Ovary (tissue), 7 donors: ENCODE measurements at regions not wholly inside any gene's neighbourhood (a gene's known extent, or its start where the extent isn't known, plus 50 kb on each side); places are given as distances from the start of the nearest gene placed in this dataset.

Experiments
- DNase-seq, 5 donors: peaks; one replicate each; pipeline ENCODE4 v3.0.0-alpha.2; 2019 to 2020
- H3K27ac ChIP-seq, 2 donors: fragments of 200-600 bp; one replicate each; pipeline versions ENCODE4 v1.5.1 to v1.8.0; 2019 to 2022
- H3K27me3 ChIP-seq: fragments of 200-600 bp; one replicate; pipeline ENCODE4 v1.8.0; 2022
- H3K36me3 ChIP-seq: fragments of 200-600 bp; sonication (generic); one replicate; pipeline ENCODE4 v1.5.1; 2019
- H3K4me1 ChIP-seq: one replicate; pipeline ENCODE4 v1.8.1; 2013; ENCODE audit warnings: mild to moderate bottlenecking, moderate library complexity; ENCODE audit not compliant: insufficient read depth
- H3K4me3 ChIP-seq: fragments of 200-600 bp; sonication (generic); one replicate; pipeline ENCODE4 v1.5.1; 2017
- H3K9me3 ChIP-seq, 2 donors: fragments of 200-600 bp in 1 of 2; sonication (generic) in 1 of 2; one replicate each; pipeline versions ENCODE4 v1.5.1 to v1.8.1; 2013 to 2019; ENCODE audit warnings: mild to moderate bottlenecking in 1 of 2, moderate library complexity in 1 of 2
- EP300 ChIP-seq: sonication (generic); formaldehyde crosslinking; IDR thresholded peaks from one replicate; pipeline ENCODE4 v1.6.1; 2017; ENCODE audit warnings: antibody characterized with exemption
- POLR2A ChIP-seq: fragments of 450-650 bp; IDR thresholded peaks from one replicate; pipeline ENCODE4 v1.6.1; 2017; ENCODE audit warnings: antibody characterized with exemption, mild to moderate bottlenecking, moderate library complexity
- WGBS, 3 donors: extraction: QIAGEN DNeasy Blood & Tissue Kit in 1 of 3; methylation state at CpG; one replicate each; pipeline versions ENCODE4 v1.1.5 to v1.1.7; 2013 to 2017; 5-methylcytosine and 5-hydroxymethylcytosine counted together
- intact Hi-C, 4 donors: fragments of 100-400 bp; cut with DNase I; formaldehyde crosslinking; loops; one replicate each; pipeline versions ENCODE4 v1.11.0 to v1.15.1; 2022 to 2023
- TF ChIP-seq, protein P1 (sequence below), 3 donors: fragments of 450-650 bp in 2 of 3; fragments of 200-600 bp in 1 of 3; IDR thresholded peaks; one replicate each; pipeline versions ENCODE4 v1.5.1 to v1.8.0; 2016 to 2022; ENCODE audit warnings: antibody characterized with exemption in 3 of 3, mild to moderate bottlenecking in 1 of 3
- donor health status: DM: no; HTN: no; CAD: no; lungs with moderate emphysema.
- donor health status: DM: no; HTN: no; CAD: no.
- donor health status: Bipolar disorder and iron deficiency.
- donor health status: DM: no; HTN: no; CAD: no.
- donor health status: DM: yes; HTN: yes; CAD: no.

DNA sequence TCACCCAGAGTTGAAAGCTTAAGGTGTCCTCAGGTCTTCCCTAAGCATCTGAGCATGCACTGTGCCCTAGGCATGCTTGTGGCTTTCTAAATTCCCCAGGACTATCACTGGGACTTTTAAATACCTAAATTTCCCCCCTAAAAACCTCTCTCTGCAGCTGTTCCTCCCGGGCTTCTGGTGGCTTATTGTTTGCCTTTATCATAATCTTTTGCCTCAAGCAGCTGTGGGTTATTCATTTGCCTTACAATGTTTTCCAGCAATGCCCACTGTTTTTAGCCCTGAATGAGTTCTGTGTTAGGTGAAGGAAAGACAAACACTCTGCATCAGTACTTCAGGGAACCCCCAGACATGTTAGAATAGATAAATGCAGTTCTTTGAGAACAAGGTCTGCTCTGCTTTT, 455.0 kb downstream of the ZIC3 start:
- Histone ChIP-seq H3K27me3 (no peaks in the 10 kb centered on the region), H3K4me3 (no peak overlapping the region), H3K4me1 (no peaks in the 10 kb centered on the region), H3K9me3 (no peaks in the 10 kb centered on the region), H3K36me3 (no peaks in the 10 kb centered on the region), H3K27ac (no peak overlapping the region)
- intact Hi-C loops = no loop called here
- WGBS, 3 donors = 12 to 26% (median 14%) methylated on average over 1 of the region's 1 CpG
- no peak for DNase-seq
- TF ChIP-seq POLR2A (no peak), EP300 (no peak)
- TF ChIP-seq, protein P1, sequence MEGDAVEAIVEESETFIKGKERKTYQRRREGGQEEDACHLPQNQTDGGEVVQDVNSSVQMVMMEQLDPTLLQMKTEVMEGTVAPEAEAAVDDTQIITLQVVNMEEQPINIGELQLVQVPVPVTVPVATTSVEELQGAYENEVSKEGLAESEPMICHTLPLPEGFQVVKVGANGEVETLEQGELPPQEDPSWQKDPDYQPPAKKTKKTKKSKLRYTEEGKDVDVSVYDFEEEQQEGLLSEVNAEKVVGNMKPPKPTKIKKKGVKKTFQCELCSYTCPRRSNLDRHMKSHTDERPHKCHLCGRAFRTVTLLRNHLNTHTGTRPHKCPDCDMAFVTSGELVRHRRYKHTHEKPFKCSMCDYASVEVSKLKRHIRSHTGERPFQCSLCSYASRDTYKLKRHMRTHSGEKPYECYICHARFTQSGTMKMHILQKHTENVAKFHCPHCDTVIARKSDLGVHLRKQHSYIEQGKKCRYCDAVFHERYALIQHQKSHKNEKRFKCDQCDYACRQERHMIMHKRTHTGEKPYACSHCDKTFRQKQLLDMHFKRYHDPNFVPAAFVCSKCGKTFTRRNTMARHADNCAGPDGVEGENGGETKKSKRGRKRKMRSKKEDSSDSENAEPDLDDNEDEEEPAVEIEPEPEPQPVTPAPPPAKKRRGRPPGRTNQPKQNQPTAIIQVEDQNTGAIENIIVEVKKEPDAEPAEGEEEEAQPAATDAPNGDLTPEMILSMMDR (IDR thresholded peaks at IDR 0.05) = no peak

DNA sequence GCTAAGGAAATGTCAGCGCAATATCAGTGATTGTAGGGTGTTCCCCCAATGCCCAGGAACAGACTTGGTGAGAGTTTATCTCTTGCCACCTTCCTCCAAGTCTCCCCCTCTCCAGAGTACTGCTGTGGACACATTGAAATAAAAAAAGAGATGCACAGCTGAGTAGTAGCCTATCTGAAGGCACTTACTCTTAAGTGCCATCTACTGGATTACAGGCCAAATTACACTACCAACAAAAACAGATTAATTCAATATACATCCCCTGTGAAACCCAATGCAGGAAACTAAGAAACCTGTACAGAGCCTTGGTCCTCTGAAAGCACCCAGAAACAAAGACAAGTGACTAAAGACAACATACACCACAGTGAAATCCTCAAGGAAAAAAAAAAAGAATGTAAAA, 460.3 kb downstream of the ZIC3 start:
- intact Hi-C loops = no loop called here
- TF ChIP-seq, protein P1 (IDR thresholded peaks at IDR 0.05) = no peak
- no peak for TF ChIP-seq EP300
- no peaks in the 10 kb centered on the region for H3K27me3 ChIP-seq
- DNase-seq = no peak
- H3K27ac ChIP-seq = no peak overlapping the region
- no peaks in the 10 kb centered on the region for H3K36me3 ChIP-seq
- 50 to 70% (median 61%) methylated on average over 1 of the region's 1 CpG for WGBS, 3 donors
- H3K4me3 ChIP-seq = no peak overlapping the region
- H3K4me1 ChIP-seq = no peaks in the 10 kb centered on the region
- no peaks in the 10 kb centered on the region for H3K9me3 ChIP-seq

DNA sequence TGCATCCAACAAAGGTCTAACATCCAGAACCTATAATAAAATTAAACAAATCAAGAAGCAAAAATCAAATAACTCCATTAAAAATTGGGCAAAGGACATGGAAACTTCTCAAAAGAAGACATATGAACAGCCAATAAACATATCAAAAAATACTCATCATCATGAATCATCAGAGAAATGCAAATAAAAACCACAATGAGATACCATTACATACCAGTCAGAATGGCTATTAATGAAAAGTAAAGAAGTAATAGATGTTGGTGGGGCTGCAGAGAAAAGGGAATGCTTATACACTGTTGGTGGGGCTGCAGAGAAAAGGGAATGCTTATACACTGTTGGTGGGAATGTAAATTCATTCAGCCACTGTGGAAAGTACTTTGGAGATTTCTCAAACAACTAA, 465.8 kb downstream of the ZIC3 start:
- H3K9me3 ChIP-seq = no peaks in the 10 kb centered on the region
- intact Hi-C loops = no loop called here
- no peak for DNase-seq
- H3K36me3 ChIP-seq = no peaks in the 10 kb centered on the region
- H3K4me1 ChIP-seq = no peaks in the 10 kb centered on the region
- no peak overlapping the region for H3K4me3 ChIP-seq
- H3K27me3 ChIP-seq = no peaks in the 10 kb centered on the region
- H3K27ac ChIP-seq = no peak overlapping the region
- TF ChIP-seq, protein P1 (IDR thresholded peaks at IDR 0.05) = no peak
- no peak for TF ChIP-seq POLR2A
- TF ChIP-seq EP300 = no peak

DNA sequence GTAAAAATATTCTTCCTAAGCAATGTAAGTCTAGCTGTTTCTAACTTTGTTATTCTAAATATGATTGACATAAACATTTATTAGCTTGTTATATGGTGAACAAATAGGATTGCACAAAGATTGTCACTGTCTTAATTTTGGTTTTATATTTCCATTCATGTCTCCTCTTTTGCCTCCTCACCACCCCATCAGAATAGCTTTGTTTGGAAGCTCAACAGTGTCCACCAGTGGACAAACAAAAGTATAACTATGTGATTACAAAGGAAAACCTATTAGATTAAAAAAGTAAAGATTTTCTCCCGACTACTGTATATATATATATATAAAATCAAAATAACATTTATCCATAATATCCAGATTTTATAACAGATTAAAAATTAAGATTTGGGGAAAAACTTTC, 468.2 kb downstream of the ZIC3 start:
- Histone ChIP-seq H3K36me3 (no peaks in the 10 kb centered on the region), H3K27ac (no peak overlapping the region), H3K9me3 (no peaks in the 10 kb centered on the region), H3K4me1 (no peaks in the 10 kb centered on the region), H3K4me3 (no peak overlapping the region), H3K27me3 (no peaks in the 10 kb centered on the region)
- TF ChIP-seq POLR2A (no peak), EP300 (no peak)
- TF ChIP-seq, protein P1 (IDR thresholded peaks at IDR 0.05) = no peak
- intact Hi-C loops = no loop called here
- no peak for DNase-seq
- WGBS, 3 donors = 19 to 30% (median 28%) methylated on average over 1 of the region's 1 CpG

DNA sequence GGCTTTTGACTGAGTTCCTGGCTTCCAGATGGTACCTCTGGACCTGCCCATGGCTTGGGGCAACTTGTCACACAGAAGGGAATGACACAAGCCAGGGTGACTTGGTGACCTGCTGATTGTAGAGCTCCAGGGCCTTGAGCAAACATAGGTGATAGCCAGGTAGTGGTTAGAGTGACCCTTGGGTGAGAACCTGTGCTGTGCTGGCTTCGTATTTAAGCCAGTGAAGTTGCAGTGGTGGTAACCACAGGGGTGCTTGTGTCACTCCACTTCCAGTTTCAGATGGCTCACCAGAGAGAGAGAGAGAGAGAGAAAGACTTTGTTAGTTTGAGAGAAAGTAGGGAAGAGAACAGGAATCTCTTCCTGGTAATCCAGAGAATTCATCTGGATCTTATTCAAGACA, 471.6 kb downstream of the ZIC3 start:
- Histone ChIP-seq H3K27ac (no peak overlapping the region), H3K9me3 (no peaks in the 10 kb centered on the region), H3K4me1 (no peaks in the 10 kb centered on the region), H3K36me3 (no peaks in the 10 kb centered on the region), H3K27me3 (no peaks in the 10 kb centered on the region), H3K4me3 (no peak overlapping the region)
- intact Hi-C loops = no loop called here
- DNase-seq = no peak
- TF ChIP-seq POLR2A (no peak), EP300 (no peak)
- TF ChIP-seq, protein P1 (IDR thresholded peaks at IDR 0.05) = no peak
- WGBS, 3 donors = 35 to 47% (median 40%) methylated on average over 1 of the region's 1 CpG
